Natural killer cell (primary cell): ENCODE measurements at regions not wholly inside any gene's neighbourhood (a gene's known extent, or its start where the extent isn't known, plus 50 kb on each side); places are given as distances from the start of the nearest gene placed in this dataset.

ENCODE experiments used
- ATAC-seq, 3 donors: fragments of 150-1000 bp in 2 of 3; fragments of 200-7000 bp in 1 of 3; cut with Tn5 transposase; 1 replicate in 1 of 3; 2 replicates in 2 of 3; pipeline ENCODE4 v1.10.0; 2021; ENCODE audit warnings: mild to moderate bottlenecking in 2 of 3, moderate library complexity in 2 of 3
- DNase-seq, 2 donors: peaks; one replicate each; pipeline versions ENCODE4 v3.0.0 to v3.0.0-alpha.2; 2013 to 2021; ENCODE audit warnings: mixed read lengths in 1 of 2
- H3K27ac ChIP-seq: one replicate; pipeline ENCODE4 v1.5.1; 2013; ENCODE audit warnings: mild to moderate bottlenecking, low read length
- H3K27me3 ChIP-seq: one replicate; pipeline ENCODE4 v1.6.1; 2013; ENCODE audit warnings: low read length; ENCODE audit not compliant: control insufficient read depth, insufficient read depth
- H3K36me3 ChIP-seq: one replicate; pipeline ENCODE4 v1.6.1; 2013; ENCODE audit warnings: low read length; ENCODE audit not compliant: control insufficient read depth, insufficient read depth
- H3K4me1 ChIP-seq: one replicate; pipeline ENCODE4 v1.6.1; 2013; ENCODE audit warnings: low read length; ENCODE audit not compliant: control insufficient read depth, insufficient read depth
- H3K4me3 ChIP-seq: one replicate; pipeline ENCODE4 v1.5.1; 2013; ENCODE audit warnings: low read length
- H3K9me3 ChIP-seq: one replicate; pipeline ENCODE4 v1.6.1; 2013; ENCODE audit warnings: low read length; ENCODE audit not compliant: control insufficient read depth, insufficient read depth
- H3K27ac Mint-ChIP-seq, 2 donors: one replicate each; pipeline ENCODE4 v1.8.0; 2022; ENCODE audit warnings: mild to moderate bottlenecking in 2 of 2, mixed read lengths in 2 of 2, moderate library complexity in 1 of 2
- H3K27me3 Mint-ChIP-seq, 2 donors: one replicate each; pipeline ENCODE4 v1.8.0; 2022; ENCODE audit warnings: low read depth in 2 of 2, mixed read lengths in 2 of 2
- H3K36me3 Mint-ChIP-seq: one replicate; pipeline ENCODE4 v1.8.0; 2022; ENCODE audit warnings: mixed read lengths
- H3K4me1 Mint-ChIP-seq, 2 donors: one replicate each; pipeline ENCODE4 v1.8.0; 2022; ENCODE audit warnings: mixed read lengths in 2 of 2
- H3K4me3 Mint-ChIP-seq: one replicate; pipeline ENCODE4 v1.8.0; 2022; ENCODE audit warnings: mild to moderate bottlenecking, moderate library complexity, mixed read lengths
- H3K9me3 Mint-ChIP-seq, 2 donors: one replicate each; pipeline ENCODE4 v1.8.0; 2022; ENCODE audit warnings: mixed read lengths in 2 of 2
- CTCF ChIP-seq: fragments of 200-600 bp; IDR thresholded peaks from one replicate; pipeline ENCODE4 v1.8.0; 2022; ENCODE audit warnings: antibody characterized with exemption
- WGBS: methylation state at CpG from one replicate; pipeline ENCODE4 v1.1.7; 2013; ENCODE audit warnings: missing lambda C conversion rate; ENCODE audit not compliant: insufficient coverage; 5-methylcytosine and 5-hydroxymethylcytosine counted together
- intact Hi-C: fragments of 100-400 bp; cut with micrococcal nuclease; formaldehyde crosslinking; loops from one replicate; pipeline ENCODE4 v1.14.2; 2022

GRCh38 chr16:52863000-52863399, 189.7 kb downstream of the CHD9NB start:
- Histone ChIP-seq H3K4me3 (no peak overlapping the region), H3K36me3 (no peaks in the 10 kb centered on the region), H3K27ac (no peak overlapping the region), H3K9me3 (no peaks in the 10 kb centered on the region), H3K4me1 (no peaks in the 10 kb centered on the region), H3K27me3 (no peaks in the 10 kb centered on the region)
- ATAC-seq (no peak), DNase-seq (no peak)
- H3K36me3 Mint-ChIP-seq = no peaks in the 10 kb centered on the region
- H3K4me3 Mint-ChIP-seq = no peak overlapping the region
- intact Hi-C loops = no loop called here
- no peaks in the 10 kb centered on the region for H3K4me1 Mint-ChIP-seq
- no peak for TF ChIP-seq CTCF
- WGBS = 93% methylated on average over 4 of the region's 4 CpGs
- H3K9me3 Mint-ChIP-seq = peaks cover 0 to 3% of the 10 kb centered on the region in 2 donors
- no peak overlapping the region for H3K27ac Mint-ChIP-seq
- no peaks in the 10 kb centered on the region for H3K27me3 Mint-ChIP-seq

GRCh38 chr16:52861614-52862022, 191.1 kb downstream of the CHD9NB start:
- H3K27me3 ChIP-seq = no peaks in the 10 kb centered on the region
- Mint-ChIP-seq H3K27me3 (no peaks in the 10 kb centered on the region), H3K4me3 (no peak overlapping the region), H3K27ac (no peak overlapping the region), H3K4me1 (no peaks in the 10 kb centered on the region), H3K36me3 (no peaks in the 10 kb centered on the region), H3K9me3 (peaks cover 0 to 3% of the 10 kb centered on the region in 2 donors)
- DNase-seq = no peak
- H3K4me3 ChIP-seq = no peak overlapping the region
- no peaks in the 10 kb centered on the region for H3K9me3 ChIP-seq
- 59% methylated on average over 7 of the region's 7 CpGs for WGBS
- no peaks in the 10 kb centered on the region for H3K36me3 ChIP-seq
- H3K4me1 ChIP-seq = no peaks in the 10 kb centered on the region
- no peak for ATAC-seq
- no peak for TF ChIP-seq CTCF
- no peak overlapping the region for H3K27ac ChIP-seq
- intact Hi-C loops = no loop called here

DNA sequence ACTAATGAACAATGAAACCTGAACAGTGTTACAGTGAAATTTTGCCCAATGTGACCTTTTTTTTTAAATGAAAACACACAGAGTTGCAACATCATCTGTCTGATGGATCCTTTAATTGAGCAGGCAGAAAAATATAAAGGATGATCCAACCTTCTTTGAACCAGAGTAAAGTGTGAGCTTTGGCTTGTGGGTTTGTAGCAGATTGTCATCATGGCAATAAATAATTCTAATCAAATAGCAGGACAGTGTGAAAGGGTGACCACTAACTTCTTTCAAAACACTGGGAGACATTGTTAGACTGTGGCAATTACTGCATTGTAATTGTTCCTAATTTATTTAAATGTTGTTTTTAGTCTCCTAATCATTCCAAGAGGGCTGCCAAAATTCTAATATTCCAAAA, 197.2 kb downstream of the CHD9NB start:
- Histone ChIP-seq H3K9me3 (peaks cover 15% of the 10 kb centered on the region), H3K27ac (no peak overlapping the region), H3K27me3 (no peaks in the 10 kb centered on the region), H3K4me3 (no peak overlapping the region), H3K36me3 (no peaks in the 10 kb centered on the region), H3K4me1 (no peaks in the 10 kb centered on the region)
- intact Hi-C loops = no loop called here
- no peak for TF ChIP-seq CTCF
- DNase-seq (no peak), ATAC-seq (no peak)
- no peaks in the 10 kb centered on the region for H3K4me1 Mint-ChIP-seq
- H3K9me3 Mint-ChIP-seq = peaks cover 10 to 17% of the 10 kb centered on the region in 2 donors
- H3K36me3 Mint-ChIP-seq = peaks cover 15% of the 10 kb centered on the region
- H3K27ac Mint-ChIP-seq = no peak overlapping the region
- H3K27me3 Mint-ChIP-seq = no peaks in the 10 kb centered on the region
- no peak overlapping the region for H3K4me3 Mint-ChIP-seq

DNA sequence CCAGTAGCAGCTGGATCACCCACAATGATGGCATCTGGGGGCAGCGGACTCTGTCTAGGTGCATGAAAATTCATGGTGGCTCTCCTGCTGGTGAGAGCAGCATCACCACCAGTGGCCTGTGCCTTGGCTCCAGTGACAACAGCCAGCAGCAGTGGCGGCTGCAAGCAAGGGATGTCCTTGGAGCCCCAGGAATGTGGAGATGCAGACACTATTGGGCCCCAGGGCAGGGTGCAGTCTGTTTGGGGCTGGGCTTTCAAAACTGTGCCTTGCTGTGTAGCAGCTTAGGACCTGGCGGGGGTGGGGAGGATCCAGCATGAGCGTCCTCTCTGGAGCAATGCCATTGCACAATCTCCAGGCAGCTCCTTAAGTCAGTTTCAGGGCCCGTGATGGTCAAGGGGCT, 199.7 kb downstream of the CHD9NB start:
- H3K36me3 ChIP-seq = no peaks in the 10 kb centered on the region
- Mint-ChIP-seq H3K36me3 (peaks cover 15% of the 10 kb centered on the region), H3K9me3 (peaks cover 15 to 26% of the 10 kb centered on the region in 2 donors), H3K27ac (no peak overlapping the region), H3K27me3 (no peaks in the 10 kb centered on the region), H3K4me3 (no peak overlapping the region), H3K4me1 (no peaks in the 10 kb centered on the region)
- 85% methylated on average over 5 of the region's 5 CpGs for WGBS
- intact Hi-C loops = no loop called here
- no peaks in the 10 kb centered on the region for H3K4me1 ChIP-seq
- no peak for TF ChIP-seq CTCF
- H3K9me3 ChIP-seq = peaks cover 15% of the 10 kb centered on the region
- no peak for ATAC-seq
- no peak overlapping the region for H3K4me3 ChIP-seq
- no peak overlapping the region for H3K27ac ChIP-seq
- no peak for DNase-seq
- no peaks in the 10 kb centered on the region for H3K27me3 ChIP-seq
